GM12878 (cell line): ENCODE measurements at regions not wholly inside any gene's neighbourhood (a gene's known extent, or its start where the extent isn't known, plus 50 kb on each side); places are given as distances from the start of the nearest gene placed in this dataset.

Experiments
- ATAC-seq: fragments of 200-7000 bp; cut with Tn5 transposase; 3 replicates; pipeline ENCODE4 v1.9.1; 2020; ENCODE audit warnings: mild to moderate bottlenecking, moderate library complexity
- BruUV-seq: library from RNA; stranded (reverse); fragments of 400-500 nt; replicated peaks from 2 replicates; lab custom pipeline; 2021; lab: Mats Ljungman, UMichigan
- CTCF ChIA-PET: fragments of 300-600 bp; sonication (Branson Sonifier 250); formaldehyde crosslinking; extraction: SDS; loops from one replicate; lab custom pipeline; 2021; ENCODE audit warnings: inconsistent platforms; lab: Yijun Ruan, JAX
- POLR2A ChIA-PET: fragments of 350-600 bp; formaldehyde crosslinking; extraction: SDS; loops from one replicate; lab custom pipeline; 2021; ENCODE audit warnings: inconsistent platforms; lab: Charles Lee
- RAD21 ChIA-PET: fragments of 300-600 bp; sonication (Branson Sonifier 250); formaldehyde crosslinking; loops from one replicate; lab custom pipeline; 2023; ENCODE audit warnings: antibody characterized with exemption; ENCODE audit not compliant: unreplicated experiment; lab: Charles Lee
- SMC1A ChIA-PET: fragments of 300-600 bp; sonication (Branson Sonifier 250); formaldehyde crosslinking; loops from one replicate; lab custom pipeline; 2023; ENCODE audit not compliant: unreplicated experiment, uncharacterized antibody; lab: Charles Lee
- DNase-seq: peaks from one replicate; pipeline ENCODE4 v3.0.0-alpha.2; 2011; ENCODE audit warnings: low read depth, low spot score
- FAIRE-seq: peaks from 3 replicates; lab custom pipeline; 2011; peaks lifted over from hg19 to GRCh38; lab: Jason Lieb, UNC
- H2AFZ ChIP-seq: 2 replicates; pipeline ENCODE4 v1.6.0; 2011; ENCODE audit warnings: low read depth, low read length, control low read depth; ENCODE audit not compliant: control insufficient read depth
- H3K27ac ChIP-seq: 2 replicates; pipeline ENCODE4 v1.5.1; 2011; ENCODE audit warnings: control low read depth; ENCODE audit not compliant: control insufficient read depth, insufficient read depth
- H3K27me3 ChIP-seq, 2 experiments: replicated peaks in 1 of 2; 2 replicates each; pipeline versions ENCODE4 v1.6.0 to v1.6.1; 2011; ENCODE audit warnings: low read length in 1 of 2; ENCODE audit not compliant: control insufficient read depth in 2 of 2, insufficient read depth in 2 of 2
- H3K36me3 ChIP-seq, 2 experiments: 2 replicates each; pipeline ENCODE4 v1.5.1; 2011; ENCODE audit warnings: low read length in 1 of 2; ENCODE audit not compliant: control insufficient read depth in 2 of 2, insufficient read depth in 2 of 2
- H3K4me1 ChIP-seq: 2 replicates; pipeline ENCODE4 v1.6.1; 2011; ENCODE audit warnings: mild to moderate bottlenecking, low read length, moderate library complexity, mixed read lengths; ENCODE audit not compliant: control insufficient read depth, insufficient read depth
- H3K4me2 ChIP-seq: 2 replicates; pipeline ENCODE4 v1.6.0; 2011; ENCODE audit warnings: control low read depth; ENCODE audit not compliant: control insufficient read depth, insufficient read depth
- H3K4me3 ChIP-seq: fragments of 200-600 bp; sonication (generic); 2 replicates; pipeline ENCODE4 v1.5.1; 2016
- H3K79me2 ChIP-seq: 2 replicates; pipeline ENCODE4 v1.6.0; 2011; ENCODE audit warnings: low read length; ENCODE audit not compliant: control insufficient read depth, insufficient read depth
- H3K9ac ChIP-seq: 2 replicates; pipeline ENCODE4 v1.8.0; 2011; ENCODE audit warnings: low read length, control low read depth, mixed read lengths; ENCODE audit not compliant: control insufficient read depth, insufficient read depth
- H3K9me3 ChIP-seq: replicated peaks from 3 replicates; pipeline ENCODE4 v1.5.1; 2011; ENCODE audit warnings: mild to moderate bottlenecking, low read length; ENCODE audit not compliant: control insufficient read depth, insufficient read depth
- H4K20me1 ChIP-seq: 2 replicates; pipeline ENCODE4 v1.6.0; 2011; ENCODE audit not compliant: control insufficient read depth, insufficient read depth
- ASH2L ChIP-seq: fragments of 300-600, 200-600 bp; sonication (generic); IDR thresholded peaks from 2 replicates; pipeline ENCODE4 v1.6.1; 2017; ENCODE audit warnings: low read depth, mild to moderate bottlenecking, borderline replicate concordance
- BRCA1 ChIP-seq: IDR thresholded peaks from 2 replicates; pipeline ENCODE4 v1.6.1; 2011; ENCODE audit warnings: low read depth, low read length, improper control_type of control experiment
- DPF2 ChIP-seq: fragments of 450-650 bp; IDR thresholded peaks from 2 replicates; pipeline ENCODE4 v1.6.1; 2017; ENCODE audit warnings: mild to moderate bottlenecking
- EGR1 ChIP-seq, 2 experiments: IDR thresholded peaks; 1 replicate in 1 of 2; 2 replicates in 1 of 2; pipeline ENCODE4 v1.6.1; 2011 to 2012; ENCODE audit warnings: low read depth in 2 of 2, low read length in 2 of 2, borderline replicate concordance in 1 of 2, mild to moderate bottlenecking in 1 of 2, moderate library complexity in 1 of 2
- IKZF1 ChIP-seq: fragments of 450-650 bp; conservative IDR thresholded peaks from 2 replicates; pipeline ENCODE4 v1.6.1; 2017; ENCODE audit warnings: antibody characterized with exemption, mild to moderate bottlenecking
- KLF5 ChIP-seq: fragments of 450-650 bp; IDR thresholded peaks from 2 replicates; pipeline ENCODE4 v1.6.1; 2014; ENCODE audit warnings: mild to moderate bottlenecking; ENCODE audit not compliant: partially characterized antibody
- MXI1 ChIP-seq: fragments of 150-350 bp; IDR thresholded peaks from 2 replicates; pipeline ENCODE4 v1.6.1; 2011; ENCODE audit warnings: low read depth, mild to moderate bottlenecking, inconsistent platforms, low read length, improper control_type of control experiment
- NKRF ChIP-seq: fragments of 450-650 bp; conservative IDR thresholded peaks from 2 replicates; pipeline ENCODE4 v1.6.1; 2017; ENCODE audit warnings: mild to moderate bottlenecking, moderate library complexity
- PAX5 ChIP-seq: IDR thresholded peaks from 2 replicates; pipeline ENCODE4 v1.6.1; 2011; ENCODE audit warnings: low read depth, low read length, borderline replicate concordance
- POLR2AphosphoS5 ChIP-seq: IDR thresholded peaks from 2 replicates; pipeline ENCODE4 v1.6.1; 2011; ENCODE audit warnings: mild to moderate bottlenecking, low read length, inconsistent platforms
- RAD21 ChIP-seq: IDR thresholded peaks from 2 replicates; pipeline ENCODE4 v1.6.1; 2011; ENCODE audit warnings: mild to moderate bottlenecking, low read depth, low read length, moderate library complexity; ENCODE audit not compliant: insufficient read depth
- SMARCA5 ChIP-seq: fragments of 450-650 bp; IDR thresholded peaks from 2 replicates; pipeline ENCODE4 v1.6.1; 2017; ENCODE audit warnings: mild to moderate bottlenecking
- SP1 ChIP-seq: IDR thresholded peaks from one replicate; pipeline ENCODE4 v1.6.1; 2011; ENCODE audit warnings: low read depth, low read length
- USF1 ChIP-seq: IDR thresholded peaks from 2 replicates; pipeline ENCODE4 v1.6.1; 2011; ENCODE audit warnings: borderline replicate concordance, low read depth, mild to moderate bottlenecking, moderate library complexity, mixed read lengths, low read length; ENCODE audit not compliant: insufficient read depth; ENCODE audit errors: extremely low read length
- USF2 ChIP-seq: IDR thresholded peaks from 2 replicates; pipeline ENCODE4 v1.6.1; 2011; ENCODE audit warnings: low read depth, low read length, improper control_type of control experiment, borderline replicate concordance
- WRNIP1 ChIP-seq: IDR thresholded peaks from 2 replicates; pipeline ENCODE4 v1.6.1; 2011; ENCODE audit warnings: low read depth, low read length, improper control_type of control experiment, borderline replicate concordance
- ZNF24 ChIP-seq: fragments of 450-650 bp; IDR thresholded peaks from 2 replicates; pipeline ENCODE4 v1.6.1; 2017; ENCODE audit warnings: antibody characterized with exemption, mild to moderate bottlenecking
- ZNF274 ChIP-seq: IDR thresholded peaks from one replicate; pipeline ENCODE4 v1.8.0; 2011; ENCODE audit not compliant: insufficient read length, insufficient read depth
- ZNF384 ChIP-seq: IDR thresholded peaks from 2 replicates; pipeline ENCODE4 v1.6.1; 2012; ENCODE audit warnings: low read depth, mild to moderate bottlenecking, low read length, improper control_type of control experiment, borderline replicate concordance
- WGBS: methylation state at CpG from one replicate; pipeline ENCODE4 v1.1.6; 2016; ENCODE audit warnings: low lambda C conversion rate; ENCODE audit not compliant: insufficient replicate concordance, insufficient coverage; ENCODE audit errors: missing lambda C conversion rate; 5-methylcytosine and 5-hydroxymethylcytosine counted together
- in situ Hi-C: fragments of 300-500 bp; cut with MboI; formaldehyde crosslinking; loops from 9 replicates; pipeline ENCODE4 v1.14.3; 2018; ENCODE audit warnings: mixed read lengths
- intact Hi-C: fragments of 100-400 bp; cut with micrococcal nuclease; formaldehyde crosslinking; loops from one replicate; pipeline ENCODE4 v1.14.2; 2022; ENCODE audit not compliant: unreplicated experiment
- TF ChIP-seq, protein P1 (sequence below): IDR thresholded peaks from 2 replicates; pipeline ENCODE4 v1.6.1; 2011; ENCODE audit warnings: low read depth, mild to moderate bottlenecking, low read length, moderate library complexity, borderline replicate concordance; ENCODE audit errors: extremely low read depth

- no peak for TF ChIP-seq NKRF
- TF ChIP-seq USF2: no peak
- TF ChIP-seq IKZF1: peak; percentile 72
- no peak for TF ChIP-seq WRNIP1
- TF ChIP-seq, protein P1, sequence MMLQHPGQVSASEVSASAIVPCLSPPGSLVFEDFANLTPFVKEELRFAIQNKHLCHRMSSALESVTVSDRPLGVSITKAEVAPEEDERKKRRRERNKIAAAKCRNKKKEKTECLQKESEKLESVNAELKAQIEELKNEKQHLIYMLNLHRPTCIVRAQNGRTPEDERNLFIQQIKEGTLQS: no peak
- no peak for TF ChIP-seq EGR1 (IDR thresholded peaks at IDR 0.05; ENCODE audit: borderline replicate concordance in 1 of 2, low read depth in 2 of 2, low read length in 2 of 2)
- TF ChIP-seq SMARCA5: no peak
These were observed 165.4 kb upstream of the RNF32 start (continued) for GRCh38 chr7:156475179-156475578.

DNA sequence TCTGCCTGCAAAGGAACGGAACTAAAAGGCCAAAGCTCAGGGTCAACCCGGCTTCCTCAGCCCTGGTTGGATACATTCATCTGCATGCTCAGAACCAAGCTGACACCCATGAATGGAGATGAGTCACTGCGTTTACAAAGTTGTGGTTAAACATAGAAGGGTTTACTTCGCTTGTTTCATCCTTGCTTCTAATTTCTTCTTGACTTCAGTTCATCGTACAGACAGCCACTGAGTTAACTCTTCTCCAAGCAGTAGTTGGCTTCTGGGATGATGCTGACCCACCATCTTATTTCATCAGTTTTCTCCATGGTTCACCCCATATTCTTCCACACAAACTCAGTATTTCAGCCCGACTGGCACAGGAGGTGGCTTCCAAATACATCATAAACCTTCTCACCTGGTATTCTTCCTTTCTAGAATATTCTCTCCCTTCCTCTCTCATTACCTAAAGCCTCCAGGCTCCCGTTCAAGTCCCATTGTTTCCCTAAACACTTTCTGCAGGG is 166.3 kb upstream of the RNF32 start:
- CTCF ChIA-PET: interaction anchor here (0.7 to 1.4 kb wide), 4 partner anchors 14 to 539 kb away, joined by 3 read pairs; no protein-coding TSS in a partner anchor
- Histone ChIP-seq H3K27me3 (no peaks in the 10 kb centered on the region; a peak in 1 of 4 replicates), H4K20me1 (no peaks in the 10 kb centered on the region), H2AFZ (no peak overlapping the region), H3K27ac (no peak overlapping the region), H3K4me1 (no peaks in the 10 kb centered on the region), H3K36me3 (no peaks in the 10 kb centered on the region), H3K4me2 (no peak overlapping the region), H3K9me3 (no peaks in the 10 kb centered on the region), H3K4me3 (no peak overlapping the region), H3K79me2 (no peaks in the 10 kb centered on the region), H3K9ac (no peak overlapping the region)
- 17% methylated on average over 7 of the region's 7 CpGs for WGBS
- ATAC-seq (peak; percentile 80), DNase-seq (peak; percentile 19), FAIRE-seq (no peak)
- SMC1A ChIA-PET: interaction anchor here (0.5 to 1.4 kb wide), 3 partner anchors 64 to 346 kb away, joined by 3 read pairs; no protein-coding TSS in a partner anchor
- no TSS peak for BruUV-seq
- RAD21 ChIA-PET: interaction anchor here (1.2 kb wide), 1 partner anchor 342 kb away, joined by 5 read pairs; no protein-coding TSS in a partner anchor
- in situ Hi-C loops: loop anchor here (5.0 kb wide), 1 partner anchor 657 kb away; no protein-coding TSS in a partner anchor
- POLR2A ChIA-PET: no interaction called here
- intact Hi-C loops: loop anchor here (2.0 kb wide), 2 partner anchors 73 to 167 kb away; partner anchors contain the start of gene RNF32
- peak; percentile 67; the same call in 1 of the 2 replicates for TF ChIP-seq ZNF24
- TF ChIP-seq ASH2L: no peak
- no peak for TF ChIP-seq POLR2AphosphoS5
- TF ChIP-seq KLF5: no peak
- TF ChIP-seq ZNF274: no peak
- TF ChIP-seq ZNF384: no peak
- TF ChIP-seq DPF2: no peak
- no peak for TF ChIP-seq MXI1
- TF ChIP-seq RAD21: no peak
- no peak for TF ChIP-seq PAX5
- no peak for TF ChIP-seq SP1
- TF ChIP-seq USF1: no peak
- TF ChIP-seq BRCA1: no peak
